ENCODE measurements at regions not wholly inside any gene's neighbourhood (a gene's known extent, or its start where the extent isn't known, plus 50 kb on each side); places are given as distances from the start of the nearest gene placed in this dataset.

DNA sequence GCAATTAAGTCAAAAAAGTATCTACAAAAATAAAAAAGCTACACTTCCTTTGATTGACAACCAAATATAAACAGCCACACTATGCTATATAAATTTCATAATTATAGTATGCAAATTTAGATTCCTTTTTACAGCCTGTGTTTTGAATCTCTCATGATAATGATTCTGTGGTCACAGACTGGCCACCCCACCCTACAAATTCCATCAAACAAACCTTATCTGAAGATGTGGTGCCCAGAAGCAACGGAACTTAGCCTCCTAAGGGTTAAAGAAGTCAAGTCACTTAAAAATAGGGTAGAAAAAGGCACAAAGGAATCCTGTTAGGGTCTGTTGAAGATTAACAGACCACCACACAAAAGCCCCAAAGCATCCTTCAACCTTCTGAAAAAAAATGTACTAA lies 351.8 kb downstream of the INHBA start:
- no peaks in the 10 kb centered on the region for H3K23me2 ChIP-seq (ENCODE audit: insufficient read length, low read depth, low read length, poor library complexity, severe bottlenecking)
- no peak overlapping the region for H3T11ph ChIP-seq (ENCODE audit: low read length)
- H3K36me3 Mint-ChIP-seq (ENCODE audit: insufficient read depth in 1 of 3, low read depth in 3 of 3), result peaks cover 0 to 10% (median 0%) of the 10 kb centered on the region in 3 experiments; a peak in 4 of 7 replicates
- no peak overlapping the region for H3K4ac ChIP-seq (ENCODE audit: low read depth, low read length)
- H3K27ac ChIP-seq (ENCODE audit: insufficient read length, low read depth, low read length), result no peak overlapping the region
- H3K4me1 Mint-ChIP-seq, result no peaks in the 10 kb centered on the region
- H2BK120ac ChIP-seq (ENCODE audit: low read depth, low read length, poor library complexity, severe bottlenecking), result no peak overlapping the region
- no peak overlapping the region for H3K14ac ChIP-seq (ENCODE audit: insufficient read depth, low read length)
- no peaks in the 10 kb centered on the region for H4K20me1 ChIP-seq (ENCODE audit: control insufficient read depth, insufficient read depth, insufficient read length)
- H2AK5ac ChIP-seq (ENCODE audit: insufficient read length, low read length), result no peak overlapping the region
- H3K79me2 ChIP-seq (ENCODE audit: insufficient read depth, low read length), result no peaks in the 10 kb centered on the region
- H3K9ac ChIP-seq (ENCODE audit: extremely low read depth, insufficient read length, low read length), result no peak overlapping the region
- peaks cover 7 to 8% of the 10 kb centered on the region in 2 experiments; a peak in 4 of 5 replicates for H3K9me3 Mint-ChIP-seq
- H4K91ac ChIP-seq (ENCODE audit: insufficient read length, low read depth, low read length), result no peak overlapping the region
- no peaks in the 10 kb centered on the region for H3K27me3 Mint-ChIP-seq (ENCODE audit: low read depth)
- H3K9me3 ChIP-seq (ENCODE audit: control insufficient read depth, low read depth, low read length), result no peaks in the 10 kb centered on the region
- H2BK15ac ChIP-seq (ENCODE audit: low read depth, low read length), result no peak overlapping the region
- H3K18ac ChIP-seq (ENCODE audit: insufficient read length, low read depth, low read length), result no peak overlapping the region
- no peak overlapping the region for H2BK20ac ChIP-seq (ENCODE audit: low read depth, low read length, poor library complexity, severe bottlenecking)
- DNase-seq, result no peak
- no peak for TF ChIP-seq CTCF (conservative IDR thresholded peaks at IDR 0.05)
- H3K4me2 ChIP-seq (ENCODE audit: insufficient read depth, insufficient read length, low read length), result no peak overlapping the region
- H2BK12ac ChIP-seq (ENCODE audit: insufficient read length, low read depth, low read length), result no peak overlapping the region
- H3K4me1 ChIP-seq (ENCODE audit: insufficient read depth, low read length), result no peaks in the 10 kb centered on the region
- H3K79me1 ChIP-seq (ENCODE audit: insufficient read depth, low read depth, low read length, poor library complexity, severe bottlenecking), result no peaks in the 10 kb centered on the region
- H3K4me3 Mint-ChIP-seq, result no peak overlapping the region
- H2AFZ ChIP-seq (ENCODE audit: low read length), result no peak overlapping the region
- no peaks in the 10 kb centered on the region for H3K27me3 ChIP-seq (ENCODE audit: insufficient read depth, low read length)
- no peak overlapping the region for H3K27ac Mint-ChIP-seq
- WGBS (ENCODE audit: extremely low coverage, insufficient read length, low lambda C conversion rate), result no CpG with 5 or more reads among the region's 1 CpG
- H2BK5ac ChIP-seq (ENCODE audit: insufficient read length, low read length), result no peak overlapping the region
- no peak overlapping the region for H4K5ac ChIP-seq (ENCODE audit: insufficient read length, low read depth, low read length)
- H4K8ac ChIP-seq (replicated peaks; ENCODE audit: insufficient read length, low read depth, low read length), result no peak overlapping the region
- no peak overlapping the region for H3K23ac ChIP-seq (ENCODE audit: insufficient read length, low read depth, low read length)
- H3K56ac ChIP-seq (ENCODE audit: insufficient read length, low read depth, low read length), result no peak overlapping the region

Measured in H9 (cell line).